SW480 (cell line): ENCODE measurements at regions not wholly inside any gene's neighbourhood (a gene's known extent, or its start where the extent isn't known, plus 50 kb on each side); places are given as distances from the start of the nearest gene placed in this dataset.
"Not testable (repeated sequence)": the region's sequence is repeated elsewhere in the genome, so short reads cannot be mapped to it uniquely, and the experiment has no call there.

ENCODE experiments used
- DNase-seq: peaks from one replicate; pipeline ENCODE4 v3.0.0-alpha.2; 2016; ENCODE audit warnings: low spot score

DNA sequence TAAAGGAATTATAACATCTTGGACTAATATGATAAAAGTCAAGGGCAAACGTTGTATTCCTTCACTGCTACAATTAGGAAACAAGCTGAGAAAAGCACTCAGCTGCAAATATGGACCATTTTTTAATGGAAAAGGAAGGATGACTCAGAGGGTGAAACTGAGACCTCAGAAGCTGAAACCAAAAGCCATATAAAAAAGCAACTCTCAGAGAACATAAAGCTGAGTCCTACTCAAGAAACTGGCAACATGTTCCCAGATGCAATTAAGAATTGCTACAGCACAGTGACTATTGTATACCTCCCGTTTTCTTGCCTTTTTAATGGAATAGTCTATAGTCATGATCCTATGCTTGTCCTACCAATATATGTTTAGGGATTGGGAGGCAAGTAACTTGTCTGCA is 1106.4 kb upstream of the INTU start:
- DNase-seq = no peak

GRCh38 chr4:126529997-126530396 is 1102.8 kb upstream of the INTU start:
- DNase-seq = no peak

DNA sequence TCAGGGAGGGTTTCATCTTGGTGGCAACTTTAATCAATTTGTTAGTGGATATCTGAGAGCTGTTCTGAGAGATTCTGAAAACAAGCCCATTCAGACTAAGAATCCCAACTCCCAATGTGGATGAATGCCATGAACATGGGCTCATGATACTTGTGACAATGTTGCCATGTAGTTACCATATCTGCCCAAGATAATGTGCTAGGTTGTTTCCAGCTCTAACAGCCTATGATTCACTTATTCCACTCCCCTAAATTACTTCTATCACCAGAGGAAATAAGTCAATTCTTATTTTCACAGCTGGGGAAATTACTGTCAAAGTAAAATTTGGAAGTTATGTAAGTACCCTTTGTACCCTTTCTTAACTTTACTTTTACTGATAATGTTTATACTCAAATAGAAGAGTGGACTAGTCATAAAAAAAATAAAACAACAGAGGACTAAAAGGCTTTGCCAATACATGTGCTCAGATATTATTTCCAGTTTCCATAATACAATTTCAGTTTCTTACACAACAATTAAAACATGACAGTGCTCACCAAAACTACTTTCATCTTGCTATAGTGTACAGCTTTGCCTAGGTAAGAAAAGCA is 1101.7 kb upstream of the INTU start:
- DNase-seq = no peak

GRCh38 chr4:126532527-126532926 is 1100.2 kb upstream of the INTU start:
- no peak for DNase-seq

DNA sequence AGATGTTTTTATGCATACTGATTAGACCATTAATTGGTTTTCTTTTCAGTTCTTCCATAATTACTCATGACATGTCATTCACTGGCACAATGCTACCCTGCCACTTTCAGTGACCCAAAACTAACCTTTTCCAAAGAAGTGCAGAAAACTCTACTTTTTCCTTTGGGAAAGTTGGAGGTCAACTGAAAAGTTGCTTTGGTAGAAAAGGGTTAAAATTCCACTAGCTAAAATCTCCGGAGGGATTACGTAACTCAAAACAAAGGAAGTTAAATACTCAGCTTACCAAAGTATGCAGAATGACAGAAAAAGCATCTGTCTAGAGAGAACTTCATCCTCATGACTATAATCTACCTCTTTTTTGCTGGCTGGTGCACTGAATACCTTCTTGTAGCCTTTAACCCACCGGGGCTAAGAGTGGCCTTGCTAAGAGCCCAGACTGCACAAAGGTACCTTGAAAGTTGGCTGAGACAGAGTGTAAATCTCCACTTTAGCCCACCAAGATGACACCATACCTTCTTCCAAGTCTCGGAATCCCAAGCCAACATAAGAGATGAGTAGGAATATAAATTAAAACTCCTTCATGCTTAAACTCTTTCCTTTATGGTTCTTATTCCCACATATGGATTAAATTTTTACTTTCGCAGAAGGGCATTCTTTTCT is 1099.5 kb upstream of the INTU start:
- no peak for DNase-seq

GRCh38 chr4:126539771-126540170 is 1093.0 kb upstream of the INTU start:
- no peak for DNase-seq

GRCh38 chr4:126541820-126542219 is 1090.9 kb upstream of the INTU start:
- DNase-seq = no peak

GRCh38 chr4:126544276-126544675 is 1088.5 kb upstream of the INTU start:
- DNase-seq = no peak

DNA sequence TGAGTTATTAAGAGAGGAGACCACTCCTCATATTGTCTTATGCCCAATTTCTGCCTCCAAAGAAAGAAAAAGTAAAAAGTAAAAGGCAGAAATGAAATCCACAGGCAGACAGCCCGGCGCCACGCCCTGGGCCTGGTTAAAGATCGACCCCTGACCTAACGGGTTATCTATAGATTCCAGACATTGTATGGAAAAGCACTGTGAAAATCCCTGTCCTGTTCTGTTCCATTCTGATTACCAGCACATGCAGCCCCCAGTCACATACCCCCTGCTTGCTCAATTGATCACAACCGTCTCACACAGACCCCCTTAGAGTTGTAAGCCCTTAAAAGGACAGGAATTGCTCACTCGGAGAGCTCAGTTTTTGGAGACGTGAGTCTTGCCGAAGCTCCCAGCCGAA is 1086.6 kb upstream of the INTU start:
- DNase-seq = not testable (repeated sequence)

GRCh38 chr4:126547352-126547751 is 1085.4 kb upstream of the INTU start:
- no peak for DNase-seq

- DNase-seq = no peak
These were observed 1083.9 kb upstream of the INTU start for GRCh38 chr4:126548890-126549289.

DNA sequence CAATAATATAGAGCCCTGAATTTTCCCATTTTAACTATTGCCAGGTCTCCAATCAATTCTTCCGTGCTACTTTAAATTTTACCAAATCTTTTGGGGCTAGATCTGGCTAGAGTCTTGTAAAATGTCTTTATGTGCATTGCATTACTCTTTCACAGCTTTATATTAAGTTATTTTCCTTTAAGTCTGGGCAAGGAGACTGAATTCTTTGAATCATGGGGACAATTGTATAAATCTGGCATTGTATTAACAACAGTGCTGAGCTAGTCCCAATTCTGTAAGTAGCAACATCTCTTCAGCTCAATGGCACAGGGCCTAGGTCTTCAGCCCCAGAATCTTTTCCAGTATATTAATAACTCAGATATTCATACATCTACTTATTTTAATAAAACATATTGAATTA is 1080.4 kb upstream of the INTU start:
- DNase-seq = no peak

DNA sequence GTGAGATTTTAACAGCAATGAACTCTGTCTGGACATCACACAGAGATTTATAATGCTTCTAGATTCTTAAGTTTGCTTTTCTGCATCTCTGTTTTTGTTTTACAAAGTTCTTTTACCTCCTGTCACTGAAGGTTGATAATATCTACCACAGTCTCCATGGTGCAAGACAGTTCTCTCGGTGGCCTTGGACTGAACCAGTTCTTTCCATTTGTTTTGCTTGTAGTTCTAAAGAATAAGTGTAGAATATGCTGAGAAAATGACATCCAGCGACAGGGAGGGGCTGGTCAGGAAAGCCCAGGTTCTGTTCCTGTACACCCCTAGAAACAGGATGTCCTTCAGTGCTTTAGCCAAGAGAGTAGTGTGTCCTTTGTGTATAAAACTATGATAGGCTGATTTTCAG is 1079.5 kb upstream of the INTU start:
- no peak for DNase-seq

DNA sequence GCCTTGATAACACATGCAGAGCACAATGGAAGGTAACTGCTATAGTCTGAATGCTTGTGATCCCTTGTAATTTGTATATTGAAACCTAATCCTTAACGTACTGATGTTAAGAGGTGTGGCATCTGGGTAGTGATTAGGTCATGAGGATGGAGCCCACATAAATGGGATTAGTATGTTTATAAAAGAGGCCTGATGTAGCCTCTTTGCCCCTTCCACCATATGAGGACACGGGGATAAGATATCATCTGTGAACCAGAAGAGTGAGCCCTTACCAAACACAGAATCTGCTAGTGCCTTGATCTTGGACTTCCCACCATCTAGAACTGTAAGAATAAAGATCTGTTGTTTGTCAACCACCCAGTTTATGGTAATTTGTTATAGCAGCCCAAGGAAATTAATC is 1074.2 kb upstream of the INTU start:
- no peak for DNase-seq

- DNase-seq = no peak
These were observed 1072.8 kb upstream of the INTU start for GRCh38 chr4:126559961-126560360.

DNA sequence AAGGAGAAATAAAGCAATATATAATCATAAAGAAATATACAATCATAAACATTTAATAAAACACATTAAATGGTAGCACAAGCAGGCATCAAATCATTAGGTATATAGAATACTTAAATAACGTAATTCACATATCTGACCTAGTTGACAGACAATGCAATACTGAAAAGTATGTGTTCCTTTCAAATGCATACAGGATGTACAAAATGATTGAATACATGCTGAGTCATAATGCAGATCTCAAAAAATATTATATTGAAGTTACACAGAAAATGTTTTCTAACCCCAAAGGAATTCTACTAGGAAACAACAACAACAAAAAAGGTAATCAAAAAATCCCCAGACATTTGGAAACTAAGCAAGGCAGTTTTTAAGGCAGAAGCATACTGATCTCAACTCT is 1072.0 kb upstream of the INTU start:
- DNase-seq = no peak

- no peak for DNase-seq
These were observed 1069.4 kb upstream of the INTU start for GRCh38 chr4:126563389-126563788.

- DNase-seq = no peak
These were observed 1068.4 kb upstream of the INTU start for GRCh38 chr4:126564283-126564854.

- DNase-seq = no peak
These were observed 1063.8 kb upstream of the INTU start for GRCh38 chr4:126568652-126569570.

- DNase-seq = no peak
These were observed 1060.5 kb upstream of the INTU start for GRCh38 chr4:126572264-126572663.

DNA sequence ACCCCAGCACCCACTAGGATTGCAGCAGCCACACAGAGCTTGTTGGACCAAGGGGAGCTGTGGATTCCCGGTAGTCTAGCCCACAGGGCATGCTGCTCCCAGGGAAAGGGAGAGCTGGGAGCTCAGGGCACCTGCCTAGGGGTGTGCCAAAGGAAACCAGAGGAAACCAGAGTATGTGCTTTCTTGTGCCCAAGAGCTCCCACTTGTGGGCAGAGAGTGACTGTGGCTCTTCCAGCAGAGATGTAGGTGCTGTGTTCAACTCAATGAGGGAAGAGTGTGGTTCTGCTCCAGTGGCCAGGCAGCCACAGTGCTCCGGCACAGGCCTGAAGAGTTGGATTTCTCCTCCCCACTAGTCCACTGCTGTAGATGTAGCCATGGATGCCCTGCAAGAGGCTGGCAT is 1050.0 kb upstream of the INTU start:
- DNase-seq = no peak

GRCh38 chr4:126583509-126583908 is 1049.2 kb upstream of the INTU start:
- DNase-seq = no peak

- DNase-seq = no peak
These were observed 1041.2 kb upstream of the INTU start for GRCh38 chr4:126591583-126591982.
